GM19043 (cell line): ENCODE measurements at regions not wholly inside any gene's neighbourhood (a gene's known extent, or its start where the extent isn't known, plus 50 kb on each side); places are given as distances from the start of the nearest gene placed in this dataset.
A peak's percentile ranks its signal among the peaks of the same experiment; 100 is the strongest.

Source experiments
- ATAC-seq: cut with Tn5 transposase; IDR thresholded peaks from one replicate; pipeline ENCODE4 v1.9.1; 2021; ENCODE audit warnings: low read depth; ENCODE audit not compliant: unreplicated experiment

DNA sequence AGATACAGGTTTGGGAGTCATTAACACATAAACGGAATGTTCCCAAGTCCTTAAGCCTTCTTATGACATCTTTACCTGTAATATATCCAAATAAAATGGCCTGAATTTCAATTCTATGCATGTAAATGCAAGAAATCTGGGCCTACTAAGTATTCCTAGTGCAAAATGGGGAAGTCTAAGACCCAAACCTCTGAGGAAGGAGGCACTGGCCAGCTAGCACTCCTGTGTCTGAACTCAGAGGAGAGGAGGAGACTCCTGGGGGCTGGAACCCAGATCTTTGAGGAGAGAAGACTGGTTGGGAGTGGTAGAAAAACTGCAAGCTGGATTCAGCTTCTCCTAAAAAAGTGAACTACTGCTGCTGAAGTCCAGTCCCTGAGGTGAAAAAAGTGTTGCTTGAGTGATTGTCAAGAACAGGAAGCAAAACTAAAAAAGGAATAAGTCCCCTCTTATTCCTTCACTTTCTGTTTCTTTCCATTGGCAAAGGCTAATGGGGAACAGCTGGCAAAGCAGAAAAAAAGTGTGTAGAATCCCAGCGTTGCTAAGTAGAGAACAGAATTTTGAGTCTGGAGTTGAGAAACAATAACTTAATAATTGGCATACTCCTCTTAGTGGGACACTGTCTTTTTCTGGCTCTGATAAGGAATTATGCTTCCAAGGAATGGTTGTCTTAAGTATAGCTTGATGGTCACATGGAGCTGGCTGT, 54.8 kb upstream of the ATP2C1 start:
- ATAC-seq, result no peak

DNA sequence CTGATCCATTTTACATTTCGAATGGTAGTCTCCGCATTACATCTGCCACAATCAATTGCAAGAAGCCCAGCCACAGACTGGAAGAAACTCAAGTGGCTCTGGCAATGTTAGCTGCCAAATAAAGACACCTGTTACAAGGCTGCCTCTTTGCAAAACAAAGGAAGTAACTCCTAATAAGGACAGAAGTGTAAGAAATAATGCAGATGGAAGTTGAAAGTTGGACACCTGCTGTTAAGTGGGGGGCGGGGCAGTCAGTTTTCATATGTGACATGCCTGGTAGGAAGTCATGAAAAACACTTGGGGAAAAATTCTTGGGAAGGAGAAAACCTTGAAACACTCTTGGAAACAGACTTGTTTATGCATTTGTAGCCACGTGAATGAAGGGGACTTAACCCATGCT, 54.1 kb upstream of the ATP2C1 start:
- peak; percentile 61 for ATAC-seq

DNA sequence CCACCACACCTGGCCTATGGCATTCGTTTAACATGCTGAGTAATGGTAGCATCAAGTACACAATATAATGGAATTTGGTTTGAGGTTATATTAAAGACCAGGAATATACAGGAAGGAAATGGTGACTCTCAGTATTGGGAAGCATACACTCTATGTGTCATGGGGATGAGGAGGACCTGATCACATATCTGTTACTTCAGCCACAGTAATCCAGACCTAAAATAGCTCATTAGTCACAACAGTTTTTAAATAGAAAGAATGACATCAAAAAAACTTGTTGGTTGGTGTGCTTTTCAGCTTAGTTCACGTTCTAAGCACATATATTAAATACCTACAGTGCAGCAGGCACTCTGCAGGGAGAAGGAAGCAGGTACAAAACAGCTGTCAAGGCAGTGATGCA, 52.5 kb upstream of the ATP2C1 start:
- ATAC-seq, result no peak

GRCh38 chr3:130843441-130843840, 50.4 kb upstream of the ATP2C1 start:
- ATAC-seq, result no peak
